ENCODE measurements at regions not wholly inside any gene's neighbourhood (a gene's known extent, or its start where the extent isn't known, plus 50 kb on each side); places are given as distances from the start of the nearest gene placed in this dataset.
"Not testable (repeated sequence)": the region's sequence is repeated elsewhere in the genome, so short reads cannot be mapped to it uniquely, and the experiment has no call there.

- no peak for DNase-seq (ENCODE audit: low spot score)
- Histone ChIP-seq H3K27ac (no peak overlapping the region), H3K4me1 (ENCODE audit: control insufficient read depth in 1 of 2, low read depth in 2 of 2) (no peaks in the 10 kb centered on the region), H3K9me3 (no peaks in the 10 kb centered on the region), H3K27me3 (replicated peaks; ENCODE audit: insufficient read depth) (no peaks in the 10 kb centered on the region), H3K36me3 (no peaks in the 10 kb centered on the region), H3K4me3 (no peak overlapping the region)
- no peak for TF ChIP-seq CTCF (IDR thresholded peaks at IDR 0.05)
- ATAC-seq (ENCODE audit: insufficient number of reproducible peaks, low FRiP score, low read depth) = no peak
Measured at GRCh38 chr18:39586741-39587140, 2021.1 kb upstream of the CELF4 start.

- no peaks in the 10 kb centered on the region for H3K27me3 ChIP-seq (replicated peaks; ENCODE audit: insufficient read depth)
Measured at GRCh38 chr18:39574897-39575296, 2009.3 kb upstream of the CELF4 start.

GRCh38 chr18:39571511-39571910 lies 2005.9 kb upstream of the CELF4 start:
- Histone ChIP-seq H3K27ac (no peak overlapping the region), H3K4me1 (ENCODE audit: control insufficient read depth in 1 of 2, low read depth in 2 of 2) (no peaks in the 10 kb centered on the region), H3K36me3 (no peaks in the 10 kb centered on the region), H3K9me3 (no peaks in the 10 kb centered on the region), H3K4me3 (no peak overlapping the region), H3K27me3 (replicated peaks; ENCODE audit: insufficient read depth) (no peaks in the 10 kb centered on the region)
- DNase-seq (ENCODE audit: low spot score) = no peak
- TF ChIP-seq CTCF (IDR thresholded peaks at IDR 0.05) = no peak
- ATAC-seq (ENCODE audit: insufficient number of reproducible peaks, low FRiP score, low read depth) = no peak

More at GRCh38 chr18:39574897-39575296, 2009.3 kb upstream of the CELF4 start:
- Histone ChIP-seq H3K9me3 (no peaks in the 10 kb centered on the region), H3K4me1 (ENCODE audit: control insufficient read depth in 1 of 2, low read depth in 2 of 2) (no peaks in the 10 kb centered on the region), H3K36me3 (no peaks in the 10 kb centered on the region), H3K27ac (no peak overlapping the region), H3K4me3 (no peak overlapping the region)
- no peak for TF ChIP-seq CTCF (IDR thresholded peaks at IDR 0.05)
- DNase-seq (ENCODE audit: low spot score) (no peak), ATAC-seq (ENCODE audit: insufficient number of reproducible peaks, low FRiP score, low read depth) (no peak)

GRCh38 chr18:39565551-39566230 lies 2000.1 kb upstream of the CELF4 start:
- H3K9me3 ChIP-seq; H3K27me3 ChIP-seq (replicated peaks; ENCODE audit: insufficient read depth); DNase-seq (ENCODE audit: low spot score); H3K36me3 ChIP-seq; H3K27ac ChIP-seq; H3K4me3 ChIP-seq; ATAC-seq (ENCODE audit: insufficient number of reproducible peaks, low FRiP score, low read depth); H3K4me1 ChIP-seq (ENCODE audit: control insufficient read depth in 1 of 2, low read depth in 2 of 2): not testable (repeated sequence)

GRCh38 chr18:39564716-39565115 lies 1999.1 kb upstream of the CELF4 start:
- ATAC-seq (ENCODE audit: insufficient number of reproducible peaks, low FRiP score, low read depth) = no peak
- H3K27me3 ChIP-seq (replicated peaks; ENCODE audit: insufficient read depth) = no peaks in the 10 kb centered on the region
- DNase-seq (ENCODE audit: low spot score) = no peak
- no peak overlapping the region for H3K27ac ChIP-seq
- H3K36me3 ChIP-seq = no peaks in the 10 kb centered on the region
- H3K4me1 ChIP-seq (ENCODE audit: control insufficient read depth in 1 of 2, low read depth in 2 of 2) = no peaks in the 10 kb centered on the region
- TF ChIP-seq CTCF (IDR thresholded peaks at IDR 0.05) = no peak
- no peaks in the 10 kb centered on the region for H3K9me3 ChIP-seq
- H3K4me3 ChIP-seq = no peak overlapping the region

- Histone ChIP-seq H3K36me3 (no peaks in the 10 kb centered on the region), H3K9me3 (no peaks in the 10 kb centered on the region), H3K4me3 (no peak overlapping the region), H3K4me1 (ENCODE audit: control insufficient read depth in 1 of 2, low read depth in 2 of 2) (no peaks in the 10 kb centered on the region), H3K27me3 (replicated peaks; ENCODE audit: insufficient read depth) (no peaks in the 10 kb centered on the region), H3K27ac (no peak overlapping the region)
- no peak for DNase-seq (ENCODE audit: low spot score)
- no peak for TF ChIP-seq CTCF (IDR thresholded peaks at IDR 0.05)
- no peak for ATAC-seq (ENCODE audit: insufficient number of reproducible peaks, low FRiP score, low read depth)
Measured at GRCh38 chr18:39561126-39561525, 1995.5 kb upstream of the CELF4 start.
